ENCODE measurements at regions not wholly inside any gene's neighbourhood (a gene's known extent, or its start where the extent isn't known, plus 50 kb on each side); places are given as distances from the start of the nearest gene placed in this dataset.

GRCh38 chr3:25088284-25088683, 339.8 kb upstream of the RARB start:
- TF ChIP-seq MAZ (IDR thresholded peaks at IDR 0.05; ENCODE audit: borderline replicate concordance, low read depth, low read length) (no peak), POLR2A (IDR thresholded peaks at IDR 0.05; ENCODE audit: low read depth, low read length) (no peak), CTCF (conservative IDR thresholded peaks at IDR 0.05; ENCODE audit: low read depth, low read length) (no peak), MXI1 (IDR thresholded peaks at IDR 0.05; ENCODE audit: borderline replicate concordance, low read depth, low read length) (no peak), SMC3 (IDR thresholded peaks at IDR 0.05; ENCODE audit: low read depth, low read length) (no peak), RFX5 (IDR thresholded peaks at IDR 0.05; ENCODE audit: low read depth, low read length) (no peak), CHD1 (IDR thresholded peaks at IDR 0.05; ENCODE audit: low read depth, low read length) (no peak), CEBPB (IDR thresholded peaks at IDR 0.05; ENCODE audit: low read depth, low read length) (no peak), BHLHE40 (IDR thresholded peaks at IDR 0.05; ENCODE audit: low read depth, low read length) (no peak), RAD21 (IDR thresholded peaks at IDR 0.05; ENCODE audit: low read length) (no peak), USF2 (IDR thresholded peaks at IDR 0.05; ENCODE audit: low read depth, low read length) (no peak), RCOR1 (IDR thresholded peaks at IDR 0.05; ENCODE audit: insufficient replicate concordance, low read length) (no peak), MAFK (IDR thresholded peaks at IDR 0.05; ENCODE audit: low read depth, low read length) (no peak)
